GM12872 (cell line): ENCODE measurements at regions not wholly inside any gene's neighbourhood (a gene's known extent, or its start where the extent isn't known, plus 50 kb on each side); places are given as distances from the start of the nearest gene placed in this dataset.

Source experiments
- CTCF ChIP-seq: IDR thresholded peaks from 3 replicates; pipeline ENCODE4 v1.5.1; 2011; ENCODE audit warnings: low read depth, mild to moderate bottlenecking, low read length, moderate library complexity; ENCODE audit not compliant: insufficient read depth

- no peak for TF ChIP-seq CTCF
Observed at GRCh38 chr2:149994057-149994728, 406.6 kb upstream of the MMADHC start.

DNA sequence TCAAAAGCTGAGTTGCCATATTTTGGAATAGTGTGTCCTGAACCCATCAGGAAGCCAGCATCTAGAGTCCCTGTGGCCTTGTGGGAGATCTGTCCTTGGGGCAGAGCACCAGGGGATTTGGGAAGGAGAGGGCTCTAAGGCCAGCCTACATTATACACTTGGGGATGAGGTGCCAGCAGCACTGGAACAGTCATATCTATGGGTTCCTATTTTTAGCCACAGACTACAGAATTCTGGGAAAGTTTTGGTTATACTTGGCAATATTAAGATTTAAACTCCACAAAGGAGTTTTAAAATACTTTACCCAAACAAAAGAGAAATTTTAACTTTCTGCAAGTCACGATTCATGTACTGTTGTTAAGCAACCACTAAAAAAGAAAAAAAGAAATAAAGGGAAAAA lies 405.7 kb upstream of the MMADHC start:
- TF ChIP-seq CTCF, result no peak

- TF ChIP-seq CTCF, result no peak
Observed at GRCh38 chr2:149991576-149991975, 404.0 kb upstream of the MMADHC start.

DNA sequence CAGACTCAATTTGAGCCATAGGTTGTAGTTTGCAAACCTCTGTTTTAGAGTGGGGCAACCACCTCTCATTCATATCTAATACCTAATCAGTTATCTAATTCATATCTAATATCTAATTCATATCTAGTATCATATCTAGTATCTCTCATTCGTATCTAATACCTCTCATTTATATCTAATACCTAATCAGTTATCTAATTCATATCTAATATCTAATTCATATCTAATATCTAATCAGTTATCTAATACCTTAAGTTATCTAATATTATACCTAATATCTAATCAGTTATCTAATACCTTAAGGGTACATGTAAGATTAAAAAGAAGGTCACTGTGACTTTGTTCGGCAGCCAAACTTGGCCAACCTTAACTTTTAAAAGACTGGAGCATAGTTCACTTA lies 403.4 kb upstream of the MMADHC start:
- TF ChIP-seq CTCF, result no peak

DNA sequence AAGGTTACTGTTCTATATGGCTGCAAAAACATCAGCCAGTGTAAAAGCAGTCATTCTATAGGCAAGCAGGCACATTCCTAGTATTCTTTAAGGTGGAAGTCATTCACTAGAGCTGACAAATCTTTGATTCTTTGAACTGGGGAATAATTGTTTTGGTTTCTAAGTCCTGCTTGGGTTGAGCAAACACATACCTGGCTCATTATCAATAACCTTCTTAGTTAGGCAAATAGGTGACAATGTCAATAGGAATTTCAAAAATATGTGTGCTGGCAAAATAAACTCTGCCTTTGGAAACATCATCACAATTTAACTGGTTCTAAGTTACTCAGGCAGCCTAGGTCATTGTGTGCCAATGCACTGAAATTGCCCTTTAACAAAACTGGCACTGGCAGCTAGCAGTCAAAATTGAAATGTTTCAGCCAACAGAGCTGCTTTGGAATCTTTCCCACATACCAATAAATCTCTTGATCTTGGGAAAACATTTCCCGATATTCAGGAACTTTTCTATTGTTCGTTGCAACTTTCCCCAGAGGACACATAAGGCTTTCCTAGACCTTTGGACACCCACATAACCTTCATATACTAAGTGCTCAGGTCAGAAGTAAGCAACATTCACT lies 402.0 kb upstream of the MMADHC start:
- no peak for TF ChIP-seq CTCF

- no peak for TF ChIP-seq CTCF
Observed at GRCh38 chr2:149988361-149988760, 400.8 kb upstream of the MMADHC start.

DNA sequence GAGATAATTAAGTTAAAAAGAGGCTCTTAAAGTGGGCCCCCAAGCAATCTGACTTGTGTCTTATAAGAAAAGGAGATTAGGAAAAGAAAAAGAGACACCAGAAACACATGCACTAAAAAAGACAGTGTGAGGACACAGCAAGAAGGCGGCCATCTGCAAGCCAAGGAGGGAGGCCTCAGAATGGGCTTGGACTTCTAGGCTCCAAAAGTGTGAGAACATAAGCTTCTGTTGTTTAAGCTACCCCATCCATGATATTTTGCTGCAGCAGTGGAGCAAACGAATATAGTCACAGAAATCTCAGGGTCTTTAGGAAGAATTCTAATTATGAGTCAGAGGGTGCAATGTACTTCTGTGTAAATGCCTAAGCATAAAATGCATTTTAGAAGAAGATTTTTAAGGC lies 399.3 kb upstream of the MMADHC start:
- TF ChIP-seq CTCF, result no peak
